Ishikawa (cell line): ENCODE measurements at regions not wholly inside any gene's neighbourhood (a gene's known extent, or its start where the extent isn't known, plus 50 kb on each side); places are given as distances from the start of the nearest gene placed in this dataset.

Experiments used
- CEBPB ChIP-seq: IDR thresholded peaks from 2 replicates; pipeline ENCODE4 v1.6.1; 2012
- CREB1 ChIP-seq: IDR thresholded peaks from 2 replicates; pipeline ENCODE4 v1.6.1; 2012; ENCODE audit warnings: low read depth
- EGR1 ChIP-seq: IDR thresholded peaks from 2 replicates; pipeline ENCODE4 v1.6.1; 2012
- EP300 ChIP-seq: IDR thresholded peaks from 2 replicates; pipeline ENCODE4 v1.6.1; 2012; ENCODE audit warnings: borderline replicate concordance
- FOXM1 ChIP-seq: IDR thresholded peaks from 2 replicates; pipeline ENCODE4 v1.6.1; 2012; ENCODE audit warnings: low read depth, borderline replicate concordance
- NFIC ChIP-seq: IDR thresholded peaks from 2 replicates; pipeline ENCODE4 v1.6.1; 2012
- RAD21 ChIP-seq: IDR thresholded peaks from 2 replicates; pipeline ENCODE4 v1.6.1; 2012; ENCODE audit warnings: low read depth
- TAF1 ChIP-seq: IDR thresholded peaks from 2 replicates; pipeline ENCODE4 v1.6.1; 2012; ENCODE audit warnings: low read depth, mild to moderate bottlenecking
- TCF12 ChIP-seq: IDR thresholded peaks from 2 replicates; pipeline ENCODE4 v1.6.1; 2012; ENCODE audit warnings: low read depth
- TEAD4 ChIP-seq: IDR thresholded peaks from 2 replicates; pipeline ENCODE4 v1.6.1; 2012
- YY1 ChIP-seq: IDR thresholded peaks from 2 replicates; pipeline ENCODE4 v1.6.1; 2012; ENCODE audit warnings: low read depth
- ZBTB7A ChIP-seq: IDR thresholded peaks from 2 replicates; pipeline ENCODE4 v1.6.1; 2012; ENCODE audit warnings: low read depth
- TF ChIP-seq, protein P1 (sequence below): IDR thresholded peaks from 2 replicates; pipeline ENCODE4 v1.6.1; 2012
- TF ChIP-seq, protein P2 (sequence below): IDR thresholded peaks from 2 replicates; pipeline ENCODE4 v1.6.1; 2012; ENCODE audit warnings: low read depth, mild to moderate bottlenecking
- TF ChIP-seq, protein P3 (sequence below): IDR thresholded peaks from 2 replicates; pipeline ENCODE4 v1.6.1; 2012

DNA sequence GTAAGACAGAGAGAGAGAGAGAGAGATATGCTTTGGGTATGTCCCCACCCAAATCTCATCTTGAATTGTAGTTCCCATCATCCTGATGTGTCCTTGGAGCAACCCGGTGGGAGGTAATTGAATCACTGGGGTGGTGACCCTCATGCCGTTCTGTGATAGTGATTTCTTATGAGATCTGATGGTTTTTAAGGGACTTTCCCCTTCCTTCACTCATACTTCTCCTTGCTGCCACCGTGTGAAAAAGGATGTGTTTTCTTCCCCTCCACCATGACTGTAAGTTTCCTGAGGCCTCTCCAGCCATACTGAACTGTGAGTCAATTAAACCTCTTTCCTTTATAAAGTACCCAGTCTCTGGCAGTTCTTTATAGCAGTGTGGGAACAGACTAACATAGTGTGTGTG lies 60.3 kb downstream of the EOMES start:
- TF ChIP-seq NFIC (no peak), TCF12 (no peak), TEAD4 (no peak), TAF1 (no peak), EP300 (no peak), RAD21 (no peak), YY1 (no peak), EGR1 (no peak), ZBTB7A (no peak), CEBPB (no peak), FOXM1 (no peak), CREB1 (no peak)
- TF ChIP-seq, protein P1, sequence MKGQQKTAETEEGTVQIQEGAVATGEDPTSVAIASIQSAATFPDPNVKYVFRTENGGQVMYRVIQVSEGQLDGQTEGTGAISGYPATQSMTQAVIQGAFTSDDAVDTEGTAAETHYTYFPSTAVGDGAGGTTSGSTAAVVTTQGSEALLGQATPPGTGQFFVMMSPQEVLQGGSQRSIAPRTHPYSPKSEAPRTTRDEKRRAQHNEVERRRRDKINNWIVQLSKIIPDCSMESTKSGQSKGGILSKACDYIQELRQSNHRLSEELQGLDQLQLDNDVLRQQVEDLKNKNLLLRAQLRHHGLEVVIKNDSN, result no peak
- TF ChIP-seq, protein P2, sequence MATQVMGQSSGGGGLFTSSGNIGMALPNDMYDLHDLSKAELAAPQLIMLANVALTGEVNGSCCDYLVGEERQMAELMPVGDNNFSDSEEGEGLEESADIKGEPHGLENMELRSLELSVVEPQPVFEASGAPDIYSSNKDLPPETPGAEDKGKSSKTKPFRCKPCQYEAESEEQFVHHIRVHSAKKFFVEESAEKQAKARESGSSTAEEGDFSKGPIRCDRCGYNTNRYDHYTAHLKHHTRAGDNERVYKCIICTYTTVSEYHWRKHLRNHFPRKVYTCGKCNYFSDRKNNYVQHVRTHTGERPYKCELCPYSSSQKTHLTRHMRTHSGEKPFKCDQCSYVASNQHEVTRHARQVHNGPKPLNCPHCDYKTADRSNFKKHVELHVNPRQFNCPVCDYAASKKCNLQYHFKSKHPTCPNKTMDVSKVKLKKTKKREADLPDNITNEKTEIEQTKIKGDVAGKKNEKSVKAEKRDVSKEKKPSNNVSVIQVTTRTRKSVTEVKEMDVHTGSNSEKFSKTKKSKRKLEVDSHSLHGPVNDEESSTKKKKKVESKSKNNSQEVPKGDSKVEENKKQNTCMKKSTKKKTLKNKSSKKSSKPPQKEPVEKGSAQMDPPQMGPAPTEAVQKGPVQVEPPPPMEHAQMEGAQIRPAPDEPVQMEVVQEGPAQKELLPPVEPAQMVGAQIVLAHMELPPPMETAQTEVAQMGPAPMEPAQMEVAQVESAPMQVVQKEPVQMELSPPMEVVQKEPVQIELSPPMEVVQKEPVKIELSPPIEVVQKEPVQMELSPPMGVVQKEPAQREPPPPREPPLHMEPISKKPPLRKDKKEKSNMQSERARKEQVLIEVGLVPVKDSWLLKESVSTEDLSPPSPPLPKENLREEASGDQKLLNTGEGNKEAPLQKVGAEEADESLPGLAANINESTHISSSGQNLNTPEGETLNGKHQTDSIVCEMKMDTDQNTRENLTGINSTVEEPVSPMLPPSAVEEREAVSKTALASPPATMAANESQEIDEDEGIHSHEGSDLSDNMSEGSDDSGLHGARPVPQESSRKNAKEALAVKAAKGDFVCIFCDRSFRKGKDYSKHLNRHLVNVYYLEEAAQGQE, result no peak
- TF ChIP-seq, protein P3, sequence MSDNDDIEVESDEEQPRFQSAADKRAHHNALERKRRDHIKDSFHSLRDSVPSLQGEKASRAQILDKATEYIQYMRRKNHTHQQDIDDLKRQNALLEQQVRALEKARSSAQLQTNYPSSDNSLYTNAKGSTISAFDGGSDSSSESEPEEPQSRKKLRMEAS, result no peak

DNA sequence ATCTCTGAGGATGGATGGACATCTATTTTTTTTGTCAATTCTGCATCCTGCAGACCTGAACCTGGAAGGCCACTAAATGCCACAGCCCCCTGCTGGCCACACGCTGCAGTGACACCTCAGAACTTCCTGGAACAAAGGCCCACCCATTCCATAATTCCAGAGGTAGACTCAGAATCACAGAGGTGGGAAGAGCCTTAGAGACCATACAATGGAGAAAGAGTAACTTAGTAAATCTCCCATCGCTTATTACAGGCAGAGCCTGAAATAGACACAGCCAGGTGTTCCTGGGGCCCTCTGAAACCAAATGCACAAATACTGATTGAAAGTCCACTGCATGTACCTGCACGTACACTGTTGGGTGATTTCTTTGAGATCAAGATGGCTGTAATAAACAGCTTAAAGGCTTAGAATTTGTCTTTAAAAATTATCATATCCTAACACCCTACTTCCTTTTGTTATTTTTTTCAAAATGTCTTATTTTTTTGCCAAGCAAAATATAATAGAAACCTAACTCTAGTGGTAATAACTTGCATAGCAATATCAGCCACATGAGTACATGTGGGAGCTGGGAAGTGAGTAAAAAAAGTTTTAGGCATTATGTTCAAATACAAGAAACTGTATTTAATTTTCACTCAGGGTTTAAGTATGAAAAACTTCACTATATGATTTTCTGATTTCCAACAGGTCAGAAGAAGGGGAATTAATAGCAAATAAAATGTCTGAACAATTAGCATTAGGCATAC lies 62.7 kb downstream of the EOMES start:
- no peak for TF ChIP-seq CREB1
- TF ChIP-seq RAD21, result peak; percentile 76
- no peak for TF ChIP-seq FOXM1
- TF ChIP-seq, protein P2, result no peak

DNA sequence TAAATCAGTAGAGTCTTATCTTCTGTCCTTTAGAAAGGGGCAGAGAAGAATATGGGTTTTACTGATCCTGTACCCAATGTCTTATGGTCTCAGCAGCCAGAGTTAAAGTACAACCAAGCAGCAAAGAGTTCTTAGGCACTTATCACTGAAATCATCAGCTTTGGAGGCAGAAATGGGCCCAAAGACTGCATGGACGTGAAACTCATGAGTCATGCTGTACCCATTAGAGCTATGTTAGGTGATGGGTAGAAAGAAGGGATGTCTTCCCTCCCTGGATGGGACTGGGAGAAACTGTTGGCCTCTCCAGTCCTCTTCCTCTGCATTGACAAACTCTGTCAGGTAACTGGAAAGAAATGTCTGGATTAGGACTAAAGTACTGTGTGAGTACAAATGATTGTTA lies 63.4 kb downstream of the EOMES start:
- TF ChIP-seq TCF12, result no peak
- no peak for TF ChIP-seq EP300
- TF ChIP-seq TEAD4, result no peak
- no peak for TF ChIP-seq CREB1
- TF ChIP-seq, protein P3, result no peak

DNA sequence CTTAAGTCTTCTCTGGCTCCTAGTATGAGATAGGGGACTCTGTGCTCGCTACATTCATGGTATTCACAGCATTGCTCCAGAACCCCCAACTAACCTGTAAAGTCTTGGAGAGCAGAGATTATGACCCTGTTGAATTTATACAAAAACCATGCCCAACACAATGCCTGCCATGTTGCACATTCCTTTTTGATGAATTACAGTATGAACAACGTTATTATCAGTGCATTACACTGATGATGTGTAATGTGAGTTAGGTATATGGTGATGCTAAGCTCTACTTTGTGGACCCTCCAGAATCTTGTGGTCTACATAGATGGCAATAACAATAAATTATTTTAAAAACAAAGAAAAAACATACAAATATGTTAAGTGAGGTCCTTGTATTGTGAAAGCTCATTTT lies 64.3 kb downstream of the EOMES start:
- TF ChIP-seq TCF12, result no peak
- TF ChIP-seq YY1, result no peak
- TF ChIP-seq RAD21, result no peak
- TF ChIP-seq, protein P3, result no peak
- no peak for TF ChIP-seq EGR1
- TF ChIP-seq, protein P2, result no peak
- TF ChIP-seq NFIC, result no peak
- TF ChIP-seq, protein P1, result no peak
- no peak for TF ChIP-seq TEAD4
- no peak for TF ChIP-seq ZBTB7A
- no peak for TF ChIP-seq CEBPB

DNA sequence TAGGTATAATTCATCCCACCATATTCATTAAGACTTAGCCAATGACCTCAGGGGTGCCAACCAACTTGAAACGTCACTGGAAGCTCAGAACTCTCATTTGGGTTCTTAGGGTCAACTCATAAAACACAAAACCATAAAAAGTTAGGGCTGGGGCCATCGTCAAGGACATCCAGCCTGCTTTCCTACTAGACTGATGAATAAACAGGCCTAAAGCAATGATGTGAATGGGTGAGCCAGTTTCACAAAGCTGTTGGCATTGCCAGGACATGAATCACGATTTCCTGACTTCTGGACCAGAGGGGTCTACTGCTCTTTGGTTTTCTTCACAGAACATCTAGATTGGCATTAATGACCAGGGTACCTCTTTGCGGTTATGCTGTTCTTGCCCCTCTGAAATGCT lies 64.7 kb downstream of the EOMES start:
- TF ChIP-seq, protein P1, result no peak
- TF ChIP-seq CREB1, result no peak
- TF ChIP-seq TEAD4, result no peak
- TF ChIP-seq EP300, result no peak
- no peak for TF ChIP-seq TCF12
- TF ChIP-seq RAD21, result no peak
- TF ChIP-seq, protein P3, result no peak
- TF ChIP-seq ZBTB7A, result no peak
- TF ChIP-seq, protein P2, result no peak
- no peak for TF ChIP-seq TAF1
- no peak for TF ChIP-seq EGR1
- TF ChIP-seq CEBPB, result no peak
- TF ChIP-seq NFIC, result no peak
- no peak for TF ChIP-seq YY1
- no peak for TF ChIP-seq FOXM1
